Neural cell (in vitro differentiated cells): ENCODE measurements at regions not wholly inside any gene's neighbourhood (a gene's known extent, or its start where the extent isn't known, plus 50 kb on each side); places are given as distances from the start of the nearest gene placed in this dataset.

Experiments used
- H2AFZ ChIP-seq: fragments of 200-600, 300-800 bp; sonication (generic), shearing (Covaris generic); 2 replicates; pipeline ENCODE4 v1.6.0; 2014; ENCODE audit warnings: low read depth, mild to moderate bottlenecking, antibody characterized with exemption, low read length, moderate library complexity
- H3F3A ChIP-seq: fragments of 200-600 bp; shearing (Covaris generic); 2 replicates; pipeline ENCODE4 v1.6.1; 2016; ENCODE audit warnings: mild to moderate bottlenecking, moderate library complexity, mixed read lengths, antibody characterized with exemption, low read length; ENCODE audit not compliant: insufficient read depth, poor library complexity, severe bottlenecking
- H3K27ac ChIP-seq: fragments of 200-600, 300-800 bp; sonication (generic), shearing (Covaris generic); 2 replicates; pipeline ENCODE4 v1.5.1; 2014; ENCODE audit warnings: mild to moderate bottlenecking, low read length, moderate library complexity
- H3K27me3 ChIP-seq: fragments of 300-800, 200-600 bp; sonication (generic), shearing (Covaris generic); 2 replicates; pipeline ENCODE4 v1.6.0; 2014; ENCODE audit warnings: mild to moderate bottlenecking, low read depth, low read length, moderate library complexity; ENCODE audit not compliant: insufficient read depth
- H3K36me3 ChIP-seq: fragments of 300-800, 200-600 bp; sonication (generic), shearing (Covaris generic); 2 replicates; pipeline ENCODE4 v1.5.1; 2014; ENCODE audit warnings: mild to moderate bottlenecking, antibody characterized with exemption, low read length, moderate library complexity; ENCODE audit not compliant: insufficient read depth
- H3K4me2 ChIP-seq: fragments of 300-800, 200-600 bp; sonication (generic), shearing (Covaris generic); 2 replicates; pipeline ENCODE4 v1.6.0; 2014; ENCODE audit warnings: mild to moderate bottlenecking, low read length
- H3K4me3 ChIP-seq: fragments of 300-800, 200-600 bp; sonication (generic), shearing (Covaris generic); 2 replicates; pipeline ENCODE4 v1.5.1; 2014; ENCODE audit warnings: mild to moderate bottlenecking, low read length, moderate library complexity
- H3K79me2 ChIP-seq: fragments of 200-600 bp; shearing (Covaris generic); replicated peaks from 2 replicates; pipeline ENCODE4 v1.6.0; 2014; ENCODE audit warnings: mild to moderate bottlenecking, low read length, moderate library complexity; ENCODE audit not compliant: insufficient read depth
- H3K9ac ChIP-seq: fragments of 300-800, 200-600 bp; sonication (generic), shearing (Covaris generic); 2 replicates; pipeline ENCODE4 v1.6.1; 2016; ENCODE audit warnings: mild to moderate bottlenecking, low read length, mixed read lengths
- H3K9me2 ChIP-seq: fragments of 200-600 bp; shearing (Covaris generic); 2 replicates; pipeline ENCODE4 v1.6.1; 2016; ENCODE audit warnings: mild to moderate bottlenecking, low read length, mixed read lengths; ENCODE audit not compliant: insufficient read depth
- H3K9me3 ChIP-seq: fragments of 200-600, 300-800 bp; sonication (generic), shearing (Covaris generic); 2 replicates; pipeline ENCODE4 v1.6.1; 2016; ENCODE audit warnings: mild to moderate bottlenecking, mixed run types, low read length, moderate library complexity, mixed read lengths
- H4K20me1 ChIP-seq: fragments of 200-600 bp; shearing (Covaris generic); 2 replicates; pipeline ENCODE4 v1.6.1; 2016; ENCODE audit warnings: mild to moderate bottlenecking, mixed run types; ENCODE audit not compliant: insufficient read depth
- EP300 ChIP-seq: fragments of 450-650 bp; conservative IDR thresholded peaks from 2 replicates; pipeline ENCODE4 v1.6.1; 2014; ENCODE audit warnings: antibody characterized with exemption, mild to moderate bottlenecking, moderate library complexity; ENCODE audit not compliant: poor library complexity, severe bottlenecking
- EZH2 ChIP-seq: fragments of 200-600, 300-800 bp; shearing (Covaris generic), sonication (generic); IDR thresholded peaks from 2 replicates; pipeline ENCODE4 v1.6.1; 2014; ENCODE audit warnings: antibody characterized with exemption, low read length, borderline replicate concordance, mild to moderate bottlenecking; ENCODE audit not compliant: insufficient read depth, poor library complexity, severe bottlenecking
- MXI1 ChIP-seq: fragments of 450-650 bp; conservative IDR thresholded peaks from 2 replicates; pipeline ENCODE4 v1.6.1; 2014; ENCODE audit warnings: antibody characterized with exemption, mild to moderate bottlenecking; ENCODE audit not compliant: poor library complexity, severe bottlenecking
- POLR2AphosphoS5 ChIP-seq: IDR thresholded peaks from 2 replicates; pipeline ENCODE4 v1.6.1; 2012
- RAD21 ChIP-seq: fragments of 450-650 bp; conservative IDR thresholded peaks from 2 replicates; pipeline ENCODE4 v1.6.1; 2014; ENCODE audit warnings: antibody characterized with exemption, mild to moderate bottlenecking, moderate library complexity
- SMC3 ChIP-seq: fragments of 450-650 bp; conservative IDR thresholded peaks from 2 replicates; pipeline ENCODE4 v1.6.1; 2014; ENCODE audit warnings: antibody characterized with exemption, mild to moderate bottlenecking, moderate library complexity; ENCODE audit not compliant: poor library complexity
- TAF1 ChIP-seq: IDR thresholded peaks from 2 replicates; pipeline ENCODE4 v1.6.1; 2012; ENCODE audit warnings: low read depth
- TF ChIP-seq, protein P1 (sequence below): IDR thresholded peaks from 2 replicates; pipeline ENCODE4 v1.6.1; 2012; ENCODE audit warnings: borderline replicate concordance
- TF ChIP-seq, protein P2 (sequence below): fragments of 450-650 bp; IDR thresholded peaks from 2 replicates; pipeline ENCODE4 v1.5.1; 2014; ENCODE audit warnings: antibody characterized with exemption, mild to moderate bottlenecking, moderate library complexity; ENCODE audit not compliant: poor library complexity, severe bottlenecking

DNA sequence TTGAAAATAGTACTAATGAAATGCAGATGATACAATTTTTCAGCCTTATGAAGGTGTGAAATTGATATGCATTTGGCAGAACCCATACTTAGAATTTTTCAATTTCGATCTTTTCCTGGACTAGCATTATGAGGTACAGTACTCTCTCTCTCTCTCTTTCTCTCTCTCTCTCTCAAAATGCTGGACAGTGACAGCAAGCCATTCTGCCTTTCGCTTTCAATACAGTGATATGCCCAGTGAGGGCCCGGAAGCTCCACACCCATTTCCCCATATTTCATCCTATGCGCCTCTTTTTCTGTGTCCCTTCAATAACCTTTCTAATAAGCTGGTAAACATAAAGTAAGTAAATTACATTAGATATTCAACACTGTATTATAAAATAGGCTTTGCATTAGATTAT lies 595.0 kb upstream of the UBE2E2 start:
- Histone ChIP-seq H2AFZ (no peak overlapping the region), H3K4me3 (no peak overlapping the region), H3K27me3 (no peaks in the 10 kb centered on the region), H3K36me3 (no peaks in the 10 kb centered on the region), H3K27ac (no peak overlapping the region), H3K79me2 (no peaks in the 10 kb centered on the region), H3K4me2 (no peak overlapping the region), H4K20me1 (no peaks in the 10 kb centered on the region), H3K9ac (no peak overlapping the region), H3F3A (no peaks in the 10 kb centered on the region), H3K9me3 (no peaks in the 10 kb centered on the region), H3K9me2 (no peaks in the 10 kb centered on the region)
- TF ChIP-seq TAF1, result no peak
- TF ChIP-seq MXI1, result no peak
- TF ChIP-seq, protein P1, sequence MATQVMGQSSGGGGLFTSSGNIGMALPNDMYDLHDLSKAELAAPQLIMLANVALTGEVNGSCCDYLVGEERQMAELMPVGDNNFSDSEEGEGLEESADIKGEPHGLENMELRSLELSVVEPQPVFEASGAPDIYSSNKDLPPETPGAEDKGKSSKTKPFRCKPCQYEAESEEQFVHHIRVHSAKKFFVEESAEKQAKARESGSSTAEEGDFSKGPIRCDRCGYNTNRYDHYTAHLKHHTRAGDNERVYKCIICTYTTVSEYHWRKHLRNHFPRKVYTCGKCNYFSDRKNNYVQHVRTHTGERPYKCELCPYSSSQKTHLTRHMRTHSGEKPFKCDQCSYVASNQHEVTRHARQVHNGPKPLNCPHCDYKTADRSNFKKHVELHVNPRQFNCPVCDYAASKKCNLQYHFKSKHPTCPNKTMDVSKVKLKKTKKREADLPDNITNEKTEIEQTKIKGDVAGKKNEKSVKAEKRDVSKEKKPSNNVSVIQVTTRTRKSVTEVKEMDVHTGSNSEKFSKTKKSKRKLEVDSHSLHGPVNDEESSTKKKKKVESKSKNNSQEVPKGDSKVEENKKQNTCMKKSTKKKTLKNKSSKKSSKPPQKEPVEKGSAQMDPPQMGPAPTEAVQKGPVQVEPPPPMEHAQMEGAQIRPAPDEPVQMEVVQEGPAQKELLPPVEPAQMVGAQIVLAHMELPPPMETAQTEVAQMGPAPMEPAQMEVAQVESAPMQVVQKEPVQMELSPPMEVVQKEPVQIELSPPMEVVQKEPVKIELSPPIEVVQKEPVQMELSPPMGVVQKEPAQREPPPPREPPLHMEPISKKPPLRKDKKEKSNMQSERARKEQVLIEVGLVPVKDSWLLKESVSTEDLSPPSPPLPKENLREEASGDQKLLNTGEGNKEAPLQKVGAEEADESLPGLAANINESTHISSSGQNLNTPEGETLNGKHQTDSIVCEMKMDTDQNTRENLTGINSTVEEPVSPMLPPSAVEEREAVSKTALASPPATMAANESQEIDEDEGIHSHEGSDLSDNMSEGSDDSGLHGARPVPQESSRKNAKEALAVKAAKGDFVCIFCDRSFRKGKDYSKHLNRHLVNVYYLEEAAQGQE, result no peak
- TF ChIP-seq EZH2, result no peak
- no peak for TF ChIP-seq EP300
- no peak for TF ChIP-seq SMC3
- no peak for TF ChIP-seq RAD21
- no peak for TF ChIP-seq POLR2AphosphoS5
- TF ChIP-seq, protein P2, sequence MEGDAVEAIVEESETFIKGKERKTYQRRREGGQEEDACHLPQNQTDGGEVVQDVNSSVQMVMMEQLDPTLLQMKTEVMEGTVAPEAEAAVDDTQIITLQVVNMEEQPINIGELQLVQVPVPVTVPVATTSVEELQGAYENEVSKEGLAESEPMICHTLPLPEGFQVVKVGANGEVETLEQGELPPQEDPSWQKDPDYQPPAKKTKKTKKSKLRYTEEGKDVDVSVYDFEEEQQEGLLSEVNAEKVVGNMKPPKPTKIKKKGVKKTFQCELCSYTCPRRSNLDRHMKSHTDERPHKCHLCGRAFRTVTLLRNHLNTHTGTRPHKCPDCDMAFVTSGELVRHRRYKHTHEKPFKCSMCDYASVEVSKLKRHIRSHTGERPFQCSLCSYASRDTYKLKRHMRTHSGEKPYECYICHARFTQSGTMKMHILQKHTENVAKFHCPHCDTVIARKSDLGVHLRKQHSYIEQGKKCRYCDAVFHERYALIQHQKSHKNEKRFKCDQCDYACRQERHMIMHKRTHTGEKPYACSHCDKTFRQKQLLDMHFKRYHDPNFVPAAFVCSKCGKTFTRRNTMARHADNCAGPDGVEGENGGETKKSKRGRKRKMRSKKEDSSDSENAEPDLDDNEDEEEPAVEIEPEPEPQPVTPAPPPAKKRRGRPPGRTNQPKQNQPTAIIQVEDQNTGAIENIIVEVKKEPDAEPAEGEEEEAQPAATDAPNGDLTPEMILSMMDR, result no peak

DNA sequence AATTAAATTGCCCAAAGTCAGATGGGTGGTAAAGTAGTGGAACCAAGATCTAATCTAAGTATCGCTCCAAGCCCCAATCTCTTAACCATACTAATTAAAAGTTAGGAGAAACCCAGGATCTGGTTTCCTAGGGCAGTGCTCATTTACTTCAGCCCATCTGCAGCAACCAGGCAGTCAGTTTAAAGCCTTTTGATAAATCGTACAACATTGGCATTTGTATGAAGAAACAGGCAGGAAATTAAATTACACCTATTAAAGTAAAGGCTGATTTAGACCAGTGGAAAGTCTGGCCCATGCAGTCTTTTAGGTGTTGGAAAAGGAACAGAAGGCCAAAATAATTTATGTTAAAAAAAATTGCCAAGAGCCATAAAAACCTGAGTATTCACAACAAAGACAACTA lies 594.4 kb upstream of the UBE2E2 start:
- H3K36me3 ChIP-seq, result no peaks in the 10 kb centered on the region
- TF ChIP-seq EZH2, result no peak
- TF ChIP-seq, protein P2, result no peak
- TF ChIP-seq POLR2AphosphoS5, result no peak
- TF ChIP-seq, protein P1, result no peak
- TF ChIP-seq TAF1, result no peak
- TF ChIP-seq RAD21, result no peak
- no peak for TF ChIP-seq SMC3
- TF ChIP-seq EP300, result no peak
- no peak for TF ChIP-seq MXI1
- H3K9ac ChIP-seq, result no peak overlapping the region
- no peaks in the 10 kb centered on the region for H3K27me3 ChIP-seq
- H3K27ac ChIP-seq, result no peak overlapping the region
- no peaks in the 10 kb centered on the region for H3K79me2 ChIP-seq
- no peaks in the 10 kb centered on the region for H3K9me2 ChIP-seq
- H2AFZ ChIP-seq, result no peak overlapping the region
- no peaks in the 10 kb centered on the region for H3F3A ChIP-seq
- no peak overlapping the region for H3K4me2 ChIP-seq
- no peaks in the 10 kb centered on the region for H4K20me1 ChIP-seq
- no peak overlapping the region for H3K4me3 ChIP-seq
- no peaks in the 10 kb centered on the region for H3K9me3 ChIP-seq
